ENCODE measurements at regions not wholly inside any gene's neighbourhood (a gene's known extent, or its start where the extent isn't known, plus 50 kb on each side); places are given as distances from the start of the nearest gene placed in this dataset.

GRCh38 chr11:122193457-122193856, 77.4 kb upstream of the BLID start:
- ATAC-seq: no peak; the same call in 2 of the 3 replicates

GRCh38 chr11:122192634-122193255, 76.7 kb upstream of the BLID start:
- ATAC-seq: peak; percentile 30

More at GRCh38 chr11:122193457-122193856, 77.4 kb upstream of the BLID start:
- TF ChIP-seq CSDC2 (CRISPR knock-in tag; IDR thresholded peaks at IDR 0.05): no peak
- no peak for TF ChIP-seq ZC3H10 (CRISPR knock-in tag; IDR thresholded peaks at IDR 0.05)
- TF ChIP-seq TOX (CRISPR knock-in tag; IDR thresholded peaks at IDR 0.05; ENCODE audit: borderline replicate concordance): no peak
- TF ChIP-seq ESRRG (CRISPR knock-in tag; IDR thresholded peaks at IDR 0.05): no peak
- no peak for TF ChIP-seq ZFP30 (CRISPR knock-in tag; IDR thresholded peaks at IDR 0.05)
- TF ChIP-seq, protein P1, sequence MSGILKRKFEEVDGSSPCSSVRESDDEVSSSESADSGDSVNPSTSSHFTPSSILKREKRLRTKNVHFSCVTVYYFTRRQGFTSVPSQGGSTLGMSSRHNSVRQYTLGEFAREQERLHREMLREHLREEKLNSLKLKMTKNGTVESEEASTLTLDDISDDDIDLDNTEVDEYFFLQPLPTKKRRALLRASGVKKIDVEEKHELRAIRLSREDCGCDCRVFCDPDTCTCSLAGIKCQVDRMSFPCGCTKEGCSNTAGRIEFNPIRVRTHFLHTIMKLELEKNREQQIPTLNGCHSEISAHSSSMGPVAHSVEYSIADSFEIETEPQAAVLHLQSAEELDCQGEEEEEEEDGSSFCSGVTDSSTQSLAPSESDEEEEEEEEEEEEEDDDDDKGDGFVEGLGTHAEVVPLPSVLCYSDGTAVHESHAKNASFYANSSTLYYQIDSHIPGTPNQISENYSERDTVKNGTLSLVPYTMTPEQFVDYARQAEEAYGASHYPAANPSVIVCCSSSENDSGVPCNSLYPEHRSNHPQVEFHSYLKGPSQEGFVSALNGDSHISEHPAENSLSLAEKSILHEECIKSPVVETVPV (CRISPR knock-in tag; IDR thresholded peaks at IDR 0.05): no peak
- no peak for TF ChIP-seq PPARA (CRISPR knock-in tag; IDR thresholded peaks at IDR 0.05; ENCODE audit: borderline replicate concordance)
- no peak for TF ChIP-seq GLIS3 (CRISPR knock-in tag; IDR thresholded peaks at IDR 0.05)
- no peak for TF ChIP-seq TSHZ2 (CRISPR knock-in tag; IDR thresholded peaks at IDR 0.05)
- no peak for TF ChIP-seq ZNF70 (CRISPR knock-in tag; IDR thresholded peaks at IDR 0.05)
- TF ChIP-seq ARNTL (CRISPR knock-in tag; IDR thresholded peaks at IDR 0.05; ENCODE audit: borderline replicate concordance, low read depth): no peak
- TF ChIP-seq, protein P2, sequence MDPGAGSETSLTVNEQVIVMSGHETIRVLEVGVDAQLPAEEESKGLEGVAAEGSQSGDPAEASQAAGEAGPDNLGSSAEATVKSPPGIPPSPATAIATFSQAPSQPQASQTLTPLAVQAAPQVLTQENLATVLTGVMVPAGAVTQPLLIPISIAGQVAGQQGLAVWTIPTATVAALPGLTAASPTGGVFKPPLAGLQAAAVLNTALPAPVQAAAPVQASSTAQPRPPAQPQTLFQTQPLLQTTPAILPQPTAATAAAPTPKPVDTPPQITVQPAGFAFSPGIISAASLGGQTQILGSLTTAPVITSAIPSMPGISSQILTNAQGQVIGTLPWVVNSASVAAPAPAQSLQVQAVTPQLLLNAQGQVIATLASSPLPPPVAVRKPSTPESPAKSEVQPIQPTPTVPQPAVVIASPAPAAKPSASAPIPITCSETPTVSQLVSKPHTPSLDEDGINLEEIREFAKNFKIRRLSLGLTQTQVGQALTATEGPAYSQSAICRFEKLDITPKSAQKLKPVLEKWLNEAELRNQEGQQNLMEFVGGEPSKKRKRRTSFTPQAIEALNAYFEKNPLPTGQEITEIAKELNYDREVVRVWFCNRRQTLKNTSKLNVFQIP (CRISPR knock-in tag; IDR thresholded peaks at IDR 0.05; ENCODE audit: borderline replicate concordance, low read depth): no peak
- TF ChIP-seq ZNF565 (CRISPR knock-in tag; conservative IDR thresholded peaks at IDR 0.05; ENCODE audit: low read depth): no peak
- no peak for TF ChIP-seq ZFP3 (CRISPR knock-in tag; IDR thresholded peaks at IDR 0.05)

DNA sequence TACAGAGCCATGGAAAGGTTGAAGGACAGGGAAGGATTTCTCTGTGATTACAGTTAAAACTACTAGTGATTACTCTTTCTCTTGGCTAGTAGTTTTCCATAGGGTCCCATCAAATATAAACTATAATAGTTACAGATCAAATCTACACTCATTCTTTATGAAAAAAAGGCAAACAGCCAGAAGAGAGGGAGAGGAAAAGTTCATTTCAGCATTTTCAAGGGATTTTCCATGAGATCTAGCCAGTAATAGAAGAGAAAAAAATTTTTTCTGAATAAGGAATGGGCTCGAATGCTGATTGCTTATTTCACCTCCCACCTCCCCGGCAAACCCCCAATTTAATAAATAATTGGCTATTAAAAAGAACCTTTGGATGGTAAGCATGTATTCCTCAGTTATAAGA, 74.8 kb upstream of the BLID start:
- no peak for TF ChIP-seq PPARA (CRISPR knock-in tag; IDR thresholded peaks at IDR 0.05; ENCODE audit: borderline replicate concordance)
- TF ChIP-seq, protein P3, sequence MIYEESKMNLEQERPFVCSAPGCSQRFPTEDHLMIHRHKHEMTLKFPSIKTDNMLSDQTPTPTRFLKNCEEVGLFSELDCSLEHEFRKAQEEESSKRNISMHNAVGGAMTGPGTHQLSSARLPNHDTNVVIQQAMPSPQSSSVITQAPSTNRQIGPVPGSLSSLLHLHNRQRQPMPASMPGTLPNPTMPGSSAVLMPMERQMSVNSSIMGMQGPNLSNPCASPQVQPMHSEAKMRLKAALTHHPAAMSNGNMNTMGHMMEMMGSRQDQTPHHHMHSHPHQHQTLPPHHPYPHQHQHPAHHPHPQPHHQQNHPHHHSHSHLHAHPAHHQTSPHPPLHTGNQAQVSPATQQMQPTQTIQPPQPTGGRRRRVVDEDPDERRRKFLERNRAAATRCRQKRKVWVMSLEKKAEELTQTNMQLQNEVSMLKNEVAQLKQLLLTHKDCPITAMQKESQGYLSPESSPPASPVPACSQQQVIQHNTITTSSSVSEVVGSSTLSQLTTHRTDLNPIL (CRISPR knock-in tag; IDR thresholded peaks at IDR 0.05; ENCODE audit: low read depth): no peak
- TF ChIP-seq PATZ1 (CRISPR knock-in tag; IDR thresholded peaks at IDR 0.05; ENCODE audit: borderline replicate concordance): no peak
- no peak for TF ChIP-seq CSDC2 (CRISPR knock-in tag; IDR thresholded peaks at IDR 0.05)
- TF ChIP-seq TSHZ2 (CRISPR knock-in tag; IDR thresholded peaks at IDR 0.05): no peak
- TF ChIP-seq ZNF70 (CRISPR knock-in tag; IDR thresholded peaks at IDR 0.05): no peak
- no peak for TF ChIP-seq GLIS3 (CRISPR knock-in tag; IDR thresholded peaks at IDR 0.05)
- TF ChIP-seq ZFP30 (CRISPR knock-in tag; IDR thresholded peaks at IDR 0.05): no peak
- no peak for TF ChIP-seq ZC3H10 (CRISPR knock-in tag; IDR thresholded peaks at IDR 0.05)
- TF ChIP-seq TCF4 (CRISPR knock-in tag; IDR thresholded peaks at IDR 0.05; ENCODE audit: borderline replicate concordance): no peak
- TF ChIP-seq BACH2 (CRISPR knock-in tag; IDR thresholded peaks at IDR 0.05; ENCODE audit: borderline replicate concordance): no peak
- no peak for TF ChIP-seq RARB (CRISPR knock-in tag; IDR thresholded peaks at IDR 0.05)
- ATAC-seq: no peak

More at GRCh38 chr11:122192634-122193255, 76.7 kb upstream of the BLID start:
- TF ChIP-seq ISL1 (CRISPR knock-in tag; IDR thresholded peaks at IDR 0.05) (peak; percentile 16; the same call in 1 of the 2 replicates), SNAI2 (CRISPR knock-in tag; IDR thresholded peaks at IDR 0.05) (no peak)

All from SK-N-SH treated with all-trans-retinoic acid at 6 μM for 48 hours (cell line).